ENCODE measurements at regions not wholly inside any gene's neighbourhood (a gene's known extent, or its start where the extent isn't known, plus 50 kb on each side); places are given as distances from the start of the nearest gene placed in this dataset.

GRCh38 chr18:61108706-61109105, 224.5 kb upstream of the CDH20 start:
- Histone ChIP-seq H3K36me3 (ENCODE audit: control insufficient read depth in 4 of 4, insufficient read depth in 3 of 4, low read depth in 1 of 4, low read length in 3 of 4) (no peaks in the 10 kb centered on the region), H3K4me1 (ENCODE audit: control insufficient read depth in 4 of 4, insufficient read depth in 4 of 4, low read length in 3 of 4) (peaks cover 0 to 1% (median 0%) of the 10 kb centered on the region in 4 donors), H3K4me3 (ENCODE audit: low read depth in 1 of 3, low read length in 3 of 3) (no peak overlapping the region), H3K9ac (ENCODE audit: low read depth in 1 of 2, low read length in 2 of 2) (no peak overlapping the region), H3K27me3 (ENCODE audit: control insufficient read depth in 4 of 4, insufficient read depth in 4 of 4, low read length in 3 of 4) (no peaks in the 10 kb centered on the region), H3K27ac (ENCODE audit: low read depth in 1 of 2, low read length in 2 of 2) (no peak overlapping the region), H3K9me3 (ENCODE audit: control insufficient read depth in 4 of 4, low read length in 3 of 4) (no peaks in the 10 kb centered on the region)
- TF ChIP-seq HNF4G (IDR thresholded peaks at IDR 0.05): no peak
- TF ChIP-seq RAD21 (IDR thresholded peaks at IDR 0.05): no peak
- no peak for DNase-seq (ENCODE audit: low spot score)

- Histone ChIP-seq H3K4me3 (ENCODE audit: low read depth in 1 of 3, low read length in 3 of 3) (no peak overlapping the region), H3K27me3 (ENCODE audit: control insufficient read depth in 4 of 4, insufficient read depth in 4 of 4, low read length in 3 of 4) (no peaks in the 10 kb centered on the region), H3K4me1 (ENCODE audit: control insufficient read depth in 4 of 4, insufficient read depth in 4 of 4, low read length in 3 of 4) (no peaks in the 10 kb centered on the region), H3K9me3 (ENCODE audit: control insufficient read depth in 4 of 4, low read length in 3 of 4) (no peaks in the 10 kb centered on the region), H3K9ac (ENCODE audit: low read depth in 1 of 2, low read length in 2 of 2) (no peak overlapping the region), H3K36me3 (ENCODE audit: control insufficient read depth in 4 of 4, insufficient read depth in 3 of 4, low read depth in 1 of 4, low read length in 3 of 4) (no peaks in the 10 kb centered on the region), H3K27ac (ENCODE audit: low read depth in 1 of 2, low read length in 2 of 2) (no peak overlapping the region)
- TF ChIP-seq, protein P1, sequence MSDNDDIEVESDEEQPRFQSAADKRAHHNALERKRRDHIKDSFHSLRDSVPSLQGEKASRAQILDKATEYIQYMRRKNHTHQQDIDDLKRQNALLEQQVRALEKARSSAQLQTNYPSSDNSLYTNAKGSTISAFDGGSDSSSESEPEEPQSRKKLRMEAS (IDR thresholded peaks at IDR 0.05): no peak
- TF ChIP-seq FOXA1 (IDR thresholded peaks at IDR 0.05): no peak
- no peak for TF ChIP-seq HNF4G (IDR thresholded peaks at IDR 0.05)
- no peak for TF ChIP-seq ATF3 (IDR thresholded peaks at IDR 0.05)
- WGBS: 90% methylated on average over 2 of the region's 2 CpGs
- no peak for DNase-seq (ENCODE audit: low spot score)
Measured at GRCh38 chr18:61123309-61123708, 209.9 kb upstream of the CDH20 start.

GRCh38 chr18:61127714-61128467, 205.3 kb upstream of the CDH20 start:
- H3K27ac ChIP-seq (ENCODE audit: low read depth in 1 of 2, low read length in 2 of 2): no peak overlapping the region
- no peaks in the 10 kb centered on the region for H3K9me3 ChIP-seq (ENCODE audit: control insufficient read depth in 4 of 4, low read length in 3 of 4)
- no peaks in the 10 kb centered on the region for H3K36me3 ChIP-seq (ENCODE audit: control insufficient read depth in 4 of 4, insufficient read depth in 3 of 4, low read depth in 1 of 4, low read length in 3 of 4)
- H3K27me3 ChIP-seq (ENCODE audit: control insufficient read depth in 4 of 4, insufficient read depth in 4 of 4, low read length in 3 of 4): no peaks in the 10 kb centered on the region
- DNase-seq (ENCODE audit: low spot score): no peak
- no peak overlapping the region for H3K4me3 ChIP-seq (ENCODE audit: low read depth in 1 of 3, low read length in 3 of 3)
- no peak overlapping the region for H3K9ac ChIP-seq (ENCODE audit: low read depth in 1 of 2, low read length in 2 of 2)
- no peak for TF ChIP-seq RAD21 (IDR thresholded peaks at IDR 0.05)
- TF ChIP-seq, protein P1 (IDR thresholded peaks at IDR 0.05): no peak
- TF ChIP-seq ZBTB33 (IDR thresholded peaks at IDR 0.05): no peak
- TF ChIP-seq ATF3 (IDR thresholded peaks at IDR 0.05): no peak
- TF ChIP-seq FOXA1 (IDR thresholded peaks at IDR 0.05): no peak
- TF ChIP-seq CTCF (IDR thresholded peaks at IDR 0.05; ENCODE audit: low read depth, low read length, missing input control): no peak
- TF ChIP-seq NR2F2 (IDR thresholded peaks at IDR 0.05): no peak
- TF ChIP-seq RXRA (IDR thresholded peaks at IDR 0.05): no peak
- TF ChIP-seq HNF4G (IDR thresholded peaks at IDR 0.05): no peak
- TF ChIP-seq TAF1 (conservative IDR thresholded peaks at IDR 0.05): no peak
- no peak for TF ChIP-seq REST (IDR thresholded peaks at IDR 0.05)
- no peak for TF ChIP-seq FOXA2 (IDR thresholded peaks at IDR 0.05)
- TF ChIP-seq YY1 (IDR thresholded peaks at IDR 0.05): no peak
- no peak for TF ChIP-seq EGR1 (IDR thresholded peaks at IDR 0.05; ENCODE audit: low read depth in 2 of 2)
- no peak for TF ChIP-seq GABPA (IDR thresholded peaks at IDR 0.05 in 1 of 2, conservative IDR thresholded peaks at IDR 0.05 in 1 of 2)
- 33% methylated on average over 6 of the region's 6 CpGs for WGBS
- no peaks in the 10 kb centered on the region for H3K4me1 ChIP-seq (ENCODE audit: control insufficient read depth in 4 of 4, insufficient read depth in 4 of 4, low read length in 3 of 4)
